ENCODE measurements at regions not wholly inside any gene's neighbourhood (a gene's known extent, or its start where the extent isn't known, plus 50 kb on each side); places are given as distances from the start of the nearest gene placed in this dataset.

DNA sequence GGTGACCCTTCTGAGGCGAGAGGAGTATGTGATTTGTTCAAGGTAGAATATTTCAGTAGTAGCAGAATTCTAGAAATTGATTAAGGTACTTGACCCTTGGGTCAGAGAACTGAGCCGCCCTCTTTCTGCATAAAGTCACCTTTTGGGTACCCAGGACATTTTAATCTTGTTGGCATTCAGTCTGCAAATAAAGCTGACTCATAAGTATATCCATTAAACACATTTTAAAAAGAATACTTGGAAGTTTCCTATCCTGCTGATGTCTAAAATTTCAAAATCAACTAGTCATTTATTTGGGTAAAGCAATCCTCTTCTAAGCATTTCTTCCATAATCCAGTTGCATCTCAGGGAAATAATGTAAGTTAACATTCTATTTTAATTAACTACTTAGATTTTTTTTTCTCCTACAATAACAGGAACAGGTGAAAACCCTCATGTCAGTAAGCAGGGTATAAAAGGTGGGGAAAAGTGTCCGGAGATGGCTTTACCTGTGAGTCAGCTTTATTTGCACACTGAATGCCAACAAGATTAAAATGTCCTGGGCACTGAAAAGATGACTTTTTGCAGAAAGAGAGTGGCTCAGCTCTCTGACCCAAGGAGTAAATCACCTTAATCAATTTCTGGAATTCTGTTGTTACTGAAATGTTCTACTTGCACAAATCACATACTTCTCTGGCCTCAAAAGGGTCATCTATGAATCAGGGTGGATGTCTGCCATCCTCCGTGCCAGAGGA lies 78.7 kb upstream of the ITGA6 start:
- no peak for TF ChIP-seq CTCF (IDR thresholded peaks at IDR 0.05; ENCODE audit: borderline replicate concordance, extremely low read depth, low read length, poor library complexity, severe bottlenecking)
- no peak for TF ChIP-seq EZH2 (IDR thresholded peaks at IDR 0.05; ENCODE audit: borderline replicate concordance, low read depth, low read length, severe bottlenecking)
